NCI-H524 treated with DMSO at 0.1 percent for 48 hours (cell line): ENCODE measurements at regions not wholly inside any gene's neighbourhood (a gene's known extent, or its start where the extent isn't known, plus 50 kb on each side); places are given as distances from the start of the nearest gene placed in this dataset.
"Not testable (repeated sequence)": the region's sequence is repeated elsewhere in the genome, so short reads cannot be mapped to it uniquely, and the experiment has no call there.

Experiments used
- DNase-seq: peaks from one replicate; lab custom pipeline; 2025; lab: John Stamatoyannopoulos, UW

- DNase-seq: not testable (repeated sequence)
Observed at GRCh38 chr7:68843985-68844384, 754.3 kb upstream of the AUTS2 start.

GRCh38 chr7:68846811-68847325 lies 751.4 kb upstream of the AUTS2 start:
- DNase-seq: no peak

GRCh38 chr7:68853254-68853653 lies 745.0 kb upstream of the AUTS2 start:
- DNase-seq: no peak

DNA sequence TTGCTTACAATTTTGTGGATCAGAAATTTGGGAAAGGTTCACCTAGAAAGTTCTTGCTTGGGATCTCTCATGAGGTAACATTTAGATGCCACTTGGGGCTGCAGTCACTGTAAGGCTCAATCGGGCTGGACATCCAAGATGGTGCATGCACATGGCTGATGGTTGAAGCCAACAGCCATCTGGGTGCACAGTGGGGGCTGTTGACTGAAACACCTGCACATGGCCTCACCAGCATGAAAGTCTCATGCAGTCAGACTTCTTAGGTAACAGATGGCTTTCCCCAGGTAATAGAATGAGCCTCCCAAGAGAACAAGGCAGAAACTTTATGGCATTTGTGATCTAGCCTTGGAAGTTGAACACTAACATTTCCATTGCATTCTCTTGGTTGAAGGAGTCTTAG lies 740.7 kb upstream of the AUTS2 start:
- no peak for DNase-seq

DNA sequence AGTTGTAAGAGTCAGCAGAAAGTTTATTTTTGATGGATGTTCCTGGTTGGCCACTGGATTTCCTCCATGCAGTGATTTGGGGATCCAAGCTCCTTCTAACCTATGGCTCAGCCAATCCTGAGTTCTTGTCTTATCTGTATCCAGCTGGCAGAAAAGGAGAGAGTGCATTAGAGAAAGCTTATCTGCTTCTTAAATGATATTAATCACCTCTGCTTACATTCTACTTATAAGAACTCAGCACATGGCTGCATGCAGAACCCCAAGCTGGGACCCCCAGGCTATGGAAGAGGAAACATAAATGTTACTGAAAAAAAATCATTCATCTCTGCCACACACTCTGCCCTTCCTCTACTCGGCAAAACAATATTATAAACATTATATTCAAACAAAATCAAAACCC lies 739.8 kb upstream of the AUTS2 start:
- no peak for DNase-seq

DNA sequence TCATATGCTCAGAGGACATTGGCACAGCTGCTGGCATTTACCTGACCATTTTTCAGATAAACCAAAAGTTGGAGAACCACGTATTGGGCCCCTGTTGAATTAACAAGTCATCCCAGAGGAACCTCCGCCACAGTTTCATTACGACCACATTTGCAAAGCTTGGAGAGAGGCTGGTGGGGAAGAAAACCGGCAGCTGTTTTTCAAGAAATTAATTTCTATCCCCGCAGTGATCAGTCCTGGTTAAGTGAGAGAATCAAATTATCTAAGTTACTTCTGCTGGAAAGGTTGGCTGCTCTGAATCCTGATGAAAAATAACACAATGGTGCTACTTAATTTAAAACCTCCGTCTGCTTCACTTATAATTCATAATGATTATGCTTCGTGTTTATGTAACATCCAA lies 737.1 kb upstream of the AUTS2 start:
- no peak for DNase-seq

DNA sequence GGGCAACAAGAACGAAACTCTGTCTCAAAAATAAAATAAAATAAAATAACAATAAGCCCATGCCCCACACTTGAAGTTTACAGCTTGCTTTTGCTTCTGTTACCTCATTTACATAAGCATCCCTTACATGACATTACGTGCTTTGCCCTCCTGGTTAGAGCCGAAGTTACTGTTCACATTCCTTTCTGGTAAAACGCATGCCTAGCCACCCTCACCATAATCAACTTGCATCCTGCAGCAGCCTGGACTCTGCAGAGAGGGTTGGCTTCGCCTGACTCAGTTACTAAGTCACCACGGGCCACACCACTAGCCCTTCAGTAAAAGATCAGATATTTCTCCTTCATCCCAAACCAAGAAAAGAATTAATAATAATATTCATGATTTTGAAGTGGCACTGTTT lies 736.0 kb upstream of the AUTS2 start:
- no peak for DNase-seq

DNA sequence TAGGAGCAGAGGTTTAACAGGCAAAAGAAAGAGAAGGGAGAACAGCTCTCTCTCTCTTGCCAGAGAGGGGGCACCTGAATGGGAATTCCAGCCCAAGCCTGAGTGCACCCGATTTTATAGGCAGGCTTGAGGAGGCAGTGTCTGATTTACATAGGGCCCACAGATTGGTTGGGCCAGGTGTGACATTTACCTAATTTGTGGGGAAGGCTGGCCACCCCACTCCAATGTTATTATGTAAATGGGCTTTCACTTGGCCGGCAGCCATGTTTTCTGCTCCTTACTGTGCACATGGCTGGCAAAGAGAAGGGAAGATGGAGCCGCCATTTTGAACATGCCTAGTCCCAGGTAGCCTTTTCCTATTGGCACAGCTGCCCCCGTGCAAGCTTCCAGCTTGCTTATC lies 735.5 kb upstream of the AUTS2 start:
- DNase-seq: no peak

- no peak for DNase-seq
Observed at GRCh38 chr7:68865351-68866199, 732.7 kb upstream of the AUTS2 start.

DNA sequence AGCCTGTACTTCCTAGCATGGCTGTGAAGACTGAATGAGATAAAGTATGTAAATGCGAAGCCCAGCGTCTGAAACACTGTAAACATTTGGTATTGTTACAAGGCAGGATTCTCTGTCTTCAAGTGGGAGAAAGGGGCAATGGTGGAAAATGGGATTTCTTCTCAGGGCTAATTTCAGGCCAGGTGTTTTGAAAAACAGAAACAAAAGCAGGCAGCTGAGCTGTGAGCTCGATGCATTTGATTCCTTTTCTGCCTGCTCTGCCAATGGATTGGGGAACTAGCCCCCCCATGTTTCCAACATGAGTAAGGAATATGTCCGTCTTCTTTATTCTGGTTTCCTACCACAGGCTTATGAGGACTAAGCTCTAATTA lies 732.1 kb upstream of the AUTS2 start:
- DNase-seq: no peak

GRCh38 chr7:68866721-68867120 lies 731.6 kb upstream of the AUTS2 start:
- not testable (repeated sequence) for DNase-seq

DNA sequence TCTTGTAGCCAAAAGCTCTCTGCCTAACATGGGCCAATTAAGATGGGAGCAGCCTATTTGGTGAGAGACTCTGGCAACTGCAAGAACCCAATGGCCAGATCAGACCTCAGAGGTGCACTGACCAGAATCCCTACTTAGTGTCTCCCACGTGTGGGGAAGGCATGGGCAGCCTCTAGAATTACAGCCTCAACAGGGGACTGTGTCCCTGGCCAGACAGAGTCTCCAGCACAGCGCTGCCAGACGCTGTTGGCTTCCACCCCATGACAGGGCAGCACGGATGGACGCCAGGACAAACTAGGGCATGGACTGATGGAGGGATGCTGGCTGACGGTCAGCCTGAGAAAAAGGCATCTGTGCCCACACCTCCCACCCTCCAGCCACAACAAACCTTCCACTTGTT lies 729.3 kb upstream of the AUTS2 start:
- no peak for DNase-seq

DNA sequence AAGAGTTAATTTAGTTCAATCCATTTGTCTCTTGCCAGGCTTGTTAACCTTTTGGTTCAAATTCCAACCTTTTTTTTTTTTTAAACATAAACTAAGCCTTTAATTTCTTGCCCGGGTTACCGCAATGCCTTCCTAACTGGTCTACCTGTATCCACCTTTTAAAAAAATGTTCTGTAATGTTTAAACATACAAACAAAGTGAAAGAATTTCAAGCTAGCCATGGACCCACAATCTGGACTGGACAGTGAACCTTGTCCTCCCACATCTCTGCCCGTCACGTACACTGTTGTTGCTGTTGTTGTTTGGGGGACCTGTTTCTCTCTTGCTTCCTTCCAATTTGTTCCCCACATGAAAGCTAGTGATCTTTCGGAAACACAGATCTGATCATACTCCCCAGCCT lies 724.7 kb upstream of the AUTS2 start:
- no peak for DNase-seq

DNA sequence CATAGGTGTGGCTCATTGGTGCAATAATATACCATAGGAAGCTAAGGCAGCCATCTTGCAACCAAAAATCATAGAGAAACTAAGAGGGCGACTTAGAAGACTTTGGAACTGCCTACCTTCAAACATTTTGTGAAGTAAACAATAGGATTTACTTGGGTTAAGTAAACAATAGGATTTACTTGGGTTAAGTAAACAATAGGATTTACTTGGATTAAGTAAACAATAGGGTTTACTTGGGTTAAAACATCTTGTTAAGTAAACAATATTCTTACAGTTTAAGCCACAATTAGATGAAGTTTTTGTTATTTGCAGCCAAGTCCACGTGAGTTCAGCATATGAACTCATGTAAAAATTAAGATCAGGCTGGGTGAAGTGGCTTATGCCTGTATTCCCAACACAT lies 722.4 kb upstream of the AUTS2 start:
- no peak for DNase-seq

DNA sequence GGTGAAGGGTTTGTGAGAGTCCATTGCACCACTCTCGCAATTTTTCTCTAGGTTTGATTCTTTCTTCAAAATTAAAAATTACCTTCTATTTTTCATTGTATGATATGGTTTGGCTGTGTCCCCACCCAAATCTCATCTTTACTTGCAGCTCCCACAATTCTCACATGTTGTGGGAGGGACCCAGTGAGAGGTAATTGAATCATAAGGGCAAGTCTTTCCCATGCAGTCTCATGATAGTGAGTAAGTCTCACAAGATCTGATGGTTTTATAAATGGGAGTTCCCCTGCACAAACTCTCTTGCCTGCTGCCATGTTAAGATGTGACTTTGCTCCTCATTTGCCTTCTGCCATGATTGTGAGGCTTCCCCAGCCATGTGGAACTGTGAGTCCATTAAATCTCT lies 711.2 kb upstream of the AUTS2 start:
- DNase-seq: not testable (repeated sequence)

GRCh38 chr7:68888971-68889385 lies 709.3 kb upstream of the AUTS2 start:
- no peak for DNase-seq

GRCh38 chr7:68892236-68892635 lies 706.0 kb upstream of the AUTS2 start:
- DNase-seq: no peak

DNA sequence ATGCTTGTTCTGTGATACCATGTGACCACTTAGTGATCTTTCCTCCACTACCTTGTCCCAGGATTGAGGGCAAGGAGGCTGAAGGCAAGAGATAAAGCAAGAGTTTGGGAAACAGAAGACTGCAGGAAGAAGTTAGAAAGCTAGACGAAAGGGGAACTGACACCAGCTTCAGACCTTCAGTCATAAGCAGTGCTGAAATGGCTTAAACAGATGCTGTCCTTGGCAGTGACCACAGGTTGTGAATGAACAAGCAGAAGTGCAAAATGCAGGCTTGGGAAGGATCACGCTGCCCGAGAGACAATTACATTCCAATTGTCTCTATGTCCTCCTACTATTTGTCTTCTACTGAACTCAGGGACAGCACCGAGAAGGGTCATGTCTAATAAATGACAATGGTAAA lies 704.9 kb upstream of the AUTS2 start:
- no peak for DNase-seq

DNA sequence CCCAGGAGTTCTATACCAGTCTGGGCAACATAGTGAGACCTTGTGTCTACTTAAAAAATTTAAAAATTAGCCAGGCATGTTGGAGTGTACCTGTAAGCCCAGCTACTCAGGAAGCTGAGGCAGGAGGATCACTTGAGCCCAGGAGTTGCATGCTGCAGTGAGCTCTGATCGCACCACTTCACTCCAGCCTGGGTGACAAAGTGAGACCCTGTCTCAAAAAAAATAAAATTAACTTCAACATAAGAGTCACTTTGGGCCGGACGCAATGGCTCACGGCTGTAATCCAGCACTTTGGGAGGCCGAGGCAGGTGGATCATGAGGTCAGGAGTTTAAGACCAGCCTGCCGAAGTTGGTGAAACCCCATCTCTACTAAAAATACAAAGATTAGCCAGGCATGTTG lies 699.1 kb upstream of the AUTS2 start:
- DNase-seq: not testable (repeated sequence)

DNA sequence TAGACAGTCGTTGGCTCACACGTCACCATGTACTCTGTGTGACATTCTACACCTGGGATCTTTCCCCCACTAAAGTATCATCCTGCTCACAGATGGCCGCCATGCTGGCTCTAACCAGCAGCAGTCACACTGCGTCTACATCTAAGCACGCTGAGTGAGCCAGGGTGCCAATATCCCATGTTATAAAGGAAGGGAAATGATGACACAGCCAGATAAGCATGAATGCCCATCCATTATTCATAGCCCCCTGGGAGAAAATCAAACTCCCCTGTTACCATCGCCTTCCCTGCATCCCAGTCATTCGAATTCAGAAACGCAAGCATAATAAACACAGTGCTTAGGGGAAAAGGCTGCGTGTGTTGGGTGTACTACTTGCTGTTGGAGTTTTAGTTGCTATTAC lies 698.2 kb upstream of the AUTS2 start:
- no peak for DNase-seq

DNA sequence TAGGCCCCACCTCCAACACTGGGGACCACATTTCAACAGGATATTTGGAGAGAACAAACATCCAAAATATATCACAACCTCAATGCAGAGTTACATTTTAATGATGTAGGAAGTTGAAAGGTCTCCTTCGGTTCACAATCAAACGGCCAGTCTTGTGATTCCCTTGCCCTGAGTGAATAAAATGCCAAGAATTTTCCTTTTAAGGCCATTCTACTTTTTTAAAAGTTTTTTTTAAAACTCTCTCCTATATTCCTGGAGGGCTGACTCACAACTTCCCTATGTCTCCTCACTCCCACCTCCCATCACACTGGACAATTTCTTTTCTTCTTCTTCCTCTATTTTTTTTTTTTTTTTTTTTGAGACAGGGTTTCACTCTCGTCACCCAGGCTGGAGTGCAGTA lies 693.6 kb upstream of the AUTS2 start:
- DNase-seq: no peak

DNA sequence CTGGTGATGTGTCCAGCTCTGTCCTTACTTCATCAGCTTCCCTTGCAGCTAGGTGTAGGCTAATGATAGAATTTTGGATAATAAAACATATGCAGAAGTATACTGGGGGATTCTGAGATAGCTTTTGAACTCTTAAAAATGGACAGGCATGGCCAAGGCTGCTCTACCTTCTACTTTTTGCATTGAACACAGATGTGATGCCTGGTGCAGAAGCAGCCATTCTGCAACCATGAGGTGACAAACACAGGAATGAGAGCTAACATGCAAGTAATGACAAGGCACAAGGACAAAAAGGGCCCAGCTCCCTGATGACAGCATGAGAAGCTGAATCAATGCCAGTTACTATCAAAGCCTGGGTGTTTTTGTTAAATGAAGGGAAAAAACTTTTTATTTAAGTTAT lies 686.5 kb upstream of the AUTS2 start:
- DNase-seq: no peak

- DNase-seq: no peak
Observed at GRCh38 chr7:68914006-68914405, 684.3 kb upstream of the AUTS2 start.

- no peak for DNase-seq
Observed at GRCh38 chr7:68917041-68917651, 681.1 kb upstream of the AUTS2 start.
